Karpas-422 (cell line): ENCODE measurements at regions not wholly inside any gene's neighbourhood (a gene's known extent, or its start where the extent isn't known, plus 50 kb on each side); places are given as distances from the start of the nearest gene placed in this dataset.

Source experiments
- DNase-seq: peaks from one replicate; pipeline ENCODE4 v3.0.0-alpha.2; 2015
- H2AFZ ChIP-seq: fragments of 200-600 bp; sonication (generic); 2 replicates; pipeline ENCODE4 v1.6.1; 2014; ENCODE audit warnings: antibody characterized with exemption, low read length, mixed read lengths
- H3K27ac ChIP-seq: fragments of 200-600 bp; sonication (generic); 2 replicates; pipeline ENCODE4 v1.5.1; 2014; ENCODE audit warnings: mild to moderate bottlenecking, low read length, moderate library complexity
- H3K27me3 ChIP-seq: fragments of 200-600 bp; sonication (generic); 2 replicates; pipeline ENCODE4 v1.6.1; 2014; ENCODE audit warnings: low read length, mixed read lengths
- H3K36me3 ChIP-seq: fragments of 200-600 bp; sonication (generic); 2 replicates; pipeline ENCODE4 v1.6.1; 2014; ENCODE audit warnings: low read length, mixed read lengths; ENCODE audit not compliant: insufficient read depth
- H3K4me1 ChIP-seq: fragments of 200-600 bp; sonication (generic); 2 replicates; pipeline ENCODE4 v1.6.1; 2014; ENCODE audit warnings: mild to moderate bottlenecking, low read length, mixed read lengths
- H3K4me2 ChIP-seq: fragments of 200-600 bp; sonication (generic); 2 replicates; pipeline ENCODE4 v1.6.1; 2014; ENCODE audit warnings: low read length, low read depth, mild to moderate bottlenecking; ENCODE audit not compliant: poor library complexity, severe bottlenecking
- H3K4me3 ChIP-seq: fragments of 200-600 bp; sonication (generic); 2 replicates; pipeline ENCODE4 v1.5.1; 2014; ENCODE audit warnings: mild to moderate bottlenecking, antibody characterized with exemption, low read length, mixed read lengths
- H3K79me2 ChIP-seq: fragments of 200-600 bp; sonication (generic); 2 replicates; pipeline ENCODE4 v1.6.1; 2014; ENCODE audit warnings: mild to moderate bottlenecking, low read length, mixed read lengths
- H3K9ac ChIP-seq: fragments of 200-600 bp; sonication (generic); 2 replicates; pipeline ENCODE4 v1.6.0; 2014; ENCODE audit warnings: low read length
- H3K9me2 ChIP-seq: fragments of 200-600 bp; sonication (generic), shearing (Covaris generic); replicated peaks from 2 replicates; pipeline ENCODE4 v1.6.0; 2014; ENCODE audit warnings: mild to moderate bottlenecking, low read length, moderate library complexity; ENCODE audit not compliant: insufficient read depth
- H3K9me3 ChIP-seq: fragments of 300-700, 200-600 bp; sonication (generic); 2 replicates; pipeline ENCODE4 v1.6.1; 2014; ENCODE audit warnings: low read length, mixed read lengths
- H4K20me1 ChIP-seq: fragments of 200-600 bp; sonication (generic); 2 replicates; pipeline ENCODE4 v1.6.1; 2014; ENCODE audit warnings: mild to moderate bottlenecking, antibody characterized with exemption, low read length, low read depth; ENCODE audit not compliant: insufficient read depth

DNA sequence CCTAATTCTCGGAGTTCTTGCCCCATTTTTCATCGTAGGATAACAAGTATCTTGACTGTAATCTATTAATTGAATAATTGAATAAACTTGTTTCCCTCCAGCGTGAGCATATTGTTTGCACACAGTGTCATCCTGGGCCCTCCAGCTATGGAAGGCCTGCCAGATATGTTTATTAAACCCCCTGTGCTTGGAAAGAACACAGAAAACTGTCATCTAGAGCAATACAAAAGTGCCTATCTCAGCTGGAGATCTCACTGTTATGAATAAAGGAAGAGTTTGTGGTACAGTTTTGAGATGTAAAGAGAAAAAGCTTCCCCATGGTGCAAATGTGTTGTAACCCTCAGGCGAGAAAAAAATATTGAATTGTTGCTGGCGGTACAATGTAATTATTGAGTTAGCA is 405.9 kb downstream of the SOX2 start:
- Histone ChIP-seq H3K9ac (no peak overlapping the region), H3K4me2 (no peak overlapping the region), H4K20me1 (no peaks in the 10 kb centered on the region), H2AFZ (no peak overlapping the region), H3K36me3 (no peaks in the 10 kb centered on the region), H3K27ac (no peak overlapping the region), H3K4me1 (no peaks in the 10 kb centered on the region), H3K4me3 (no peak overlapping the region), H3K27me3 (no peaks in the 10 kb centered on the region), H3K79me2 (no peaks in the 10 kb centered on the region), H3K9me3 (no peaks in the 10 kb centered on the region), H3K9me2 (no peaks in the 10 kb centered on the region)
- DNase-seq = no peak

DNA sequence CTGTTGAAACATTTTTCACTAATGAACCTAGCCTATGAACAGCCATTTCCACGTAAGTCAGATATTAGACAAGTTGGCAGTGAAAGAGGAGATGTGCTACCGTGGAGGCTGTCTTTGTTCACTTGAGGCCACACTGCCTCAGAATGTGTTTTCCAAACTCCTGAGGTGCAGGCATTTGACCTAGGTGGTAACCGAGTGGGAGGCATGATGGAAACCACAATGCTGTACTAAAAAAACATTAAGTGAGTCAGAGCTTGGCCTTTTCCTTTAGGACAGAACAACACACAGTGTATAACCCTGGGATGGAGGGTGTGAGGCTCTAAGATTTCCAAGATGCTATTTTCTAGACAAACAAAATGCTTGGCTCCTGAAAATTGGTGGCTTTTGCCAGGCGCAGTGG is 406.3 kb downstream of the SOX2 start:
- H3K36me3 ChIP-seq = no peaks in the 10 kb centered on the region
- no peaks in the 10 kb centered on the region for H3K79me2 ChIP-seq
- H3K27ac ChIP-seq = no peak overlapping the region

DNA sequence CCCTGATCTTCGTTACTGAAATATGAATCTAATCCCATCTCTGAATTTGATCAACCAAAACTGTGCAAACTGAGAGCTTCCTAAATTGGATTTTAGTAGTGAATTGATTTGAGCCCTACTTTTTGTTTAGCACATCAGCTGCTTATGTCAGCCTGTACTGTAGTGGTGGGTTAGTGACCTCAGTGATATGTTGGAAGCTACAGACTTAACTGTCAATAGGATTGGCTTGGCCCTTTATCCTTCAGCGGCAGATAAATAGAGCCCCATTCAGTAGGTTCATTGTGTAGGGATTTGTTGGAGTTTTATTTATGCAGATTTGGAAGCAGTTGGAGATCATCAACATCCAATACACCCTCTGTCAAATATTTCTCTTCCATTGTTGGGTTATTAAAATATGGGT is 409.7 kb downstream of the SOX2 start:
- Histone ChIP-seq H3K27ac (no peak overlapping the region), H3K9me3 (no peaks in the 10 kb centered on the region), H3K27me3 (no peaks in the 10 kb centered on the region), H4K20me1 (no peaks in the 10 kb centered on the region), H3K4me3 (no peak overlapping the region), H3K4me1 (no peaks in the 10 kb centered on the region), H2AFZ (no peak overlapping the region), H3K4me2 (no peak overlapping the region), H3K36me3 (no peaks in the 10 kb centered on the region), H3K9me2 (no peaks in the 10 kb centered on the region), H3K9ac (no peak overlapping the region), H3K79me2 (no peaks in the 10 kb centered on the region)
- DNase-seq = no peak

More for the DNA sequence above, 406.3 kb downstream of the SOX2 start:
- Histone ChIP-seq H3K9me3 (no peaks in the 10 kb centered on the region), H3K27me3 (no peaks in the 10 kb centered on the region), H3K4me2 (no peak overlapping the region), H3K9ac (no peak overlapping the region), H2AFZ (no peak overlapping the region), H3K4me1 (no peaks in the 10 kb centered on the region), H4K20me1 (no peaks in the 10 kb centered on the region), H3K9me2 (no peaks in the 10 kb centered on the region), H3K4me3 (no peak overlapping the region)
- DNase-seq = no peak

DNA sequence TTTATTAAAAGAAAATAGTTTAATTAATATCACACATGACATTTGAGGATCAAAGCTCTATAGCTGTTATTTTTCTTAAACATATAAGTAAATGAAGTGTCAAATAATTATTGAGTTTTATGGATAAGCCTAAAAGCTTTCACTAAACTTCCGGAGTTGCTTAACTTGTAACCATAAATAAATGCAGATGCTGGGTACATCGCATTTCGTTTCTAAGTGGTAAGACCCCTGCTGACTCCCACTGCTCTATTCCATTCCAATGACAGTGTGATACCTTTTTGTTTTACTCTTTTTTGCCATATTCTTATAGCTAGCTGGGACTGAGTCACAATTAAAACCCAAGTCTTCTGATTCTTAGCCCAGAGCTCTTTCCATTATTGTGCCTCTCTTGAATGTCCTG is 411.1 kb downstream of the SOX2 start:
- Histone ChIP-seq H3K27me3 (no peaks in the 10 kb centered on the region), H3K79me2 (no peaks in the 10 kb centered on the region), H3K36me3 (no peaks in the 10 kb centered on the region), H3K27ac (no peak overlapping the region), H3K9ac (no peak overlapping the region), H4K20me1 (no peaks in the 10 kb centered on the region), H3K4me1 (no peaks in the 10 kb centered on the region; the same call in 1 of the 2 replicates), H2AFZ (no peak overlapping the region), H3K9me3 (no peaks in the 10 kb centered on the region), H3K4me2 (no peak overlapping the region), H3K9me2 (no peaks in the 10 kb centered on the region), H3K4me3 (no peak overlapping the region)
- no peak for DNase-seq

DNA sequence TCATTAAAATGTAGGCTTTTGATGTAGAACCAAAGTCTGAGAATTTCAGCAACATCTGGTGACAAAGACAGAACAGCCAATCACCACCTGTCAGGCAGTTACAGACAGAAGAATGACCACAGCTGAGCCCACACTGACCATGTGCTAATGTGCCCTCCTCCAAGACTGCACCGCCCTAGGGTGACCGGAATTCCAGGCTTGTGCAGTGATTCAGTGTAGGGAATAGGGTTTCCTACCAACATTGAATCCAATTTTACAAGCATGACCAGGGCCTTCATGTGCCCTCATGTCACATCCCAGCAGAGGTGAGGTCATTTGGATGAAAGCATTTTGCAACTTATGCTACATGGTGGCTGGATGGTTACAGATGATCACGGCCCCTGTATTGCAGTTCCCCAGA is 412.5 kb downstream of the SOX2 start:
- H3K4me1 ChIP-seq = no peaks in the 10 kb centered on the region; the same call in 1 of the 2 replicates
- no peak overlapping the region for H2AFZ ChIP-seq
- no peaks in the 10 kb centered on the region for H4K20me1 ChIP-seq
- H3K9me2 ChIP-seq = no peaks in the 10 kb centered on the region
- H3K4me2 ChIP-seq = no peak overlapping the region
- H3K27ac ChIP-seq = no peak overlapping the region
- H3K4me3 ChIP-seq = no peak overlapping the region
- no peaks in the 10 kb centered on the region for H3K27me3 ChIP-seq
- H3K79me2 ChIP-seq = no peaks in the 10 kb centered on the region
- H3K36me3 ChIP-seq = no peaks in the 10 kb centered on the region
- H3K9ac ChIP-seq = no peak overlapping the region
- no peak for DNase-seq
- H3K9me3 ChIP-seq = no peaks in the 10 kb centered on the region

DNA sequence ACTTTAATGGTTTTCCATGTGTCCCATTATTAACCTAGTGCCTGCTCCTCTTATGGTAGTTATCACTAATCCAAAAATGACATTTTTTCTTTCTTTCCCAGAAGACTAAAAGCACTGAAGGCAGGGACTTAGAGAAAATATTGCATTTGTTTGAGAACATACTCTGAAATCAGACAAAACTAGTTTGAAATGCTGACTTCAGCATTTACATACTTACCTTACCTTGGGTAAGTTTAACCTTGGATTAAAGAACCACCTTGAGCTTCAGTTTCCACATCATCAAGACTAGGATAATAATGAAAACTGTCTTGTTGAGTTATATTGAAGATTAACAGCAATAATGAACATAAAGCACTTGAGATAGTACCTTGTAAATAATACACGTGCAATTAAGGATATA is 413.0 kb downstream of the SOX2 start:
- H4K20me1 ChIP-seq = no peaks in the 10 kb centered on the region
- H3K4me3 ChIP-seq = no peak overlapping the region
- H3K4me1 ChIP-seq = no peaks in the 10 kb centered on the region; the same call in 1 of the 2 replicates
- no peaks in the 10 kb centered on the region for H3K36me3 ChIP-seq
- H2AFZ ChIP-seq = no peak overlapping the region
- no peaks in the 10 kb centered on the region for H3K27me3 ChIP-seq
- DNase-seq = no peak
- H3K27ac ChIP-seq = no peak overlapping the region
- no peaks in the 10 kb centered on the region for H3K9me2 ChIP-seq
- no peak overlapping the region for H3K4me2 ChIP-seq
- no peak overlapping the region for H3K9ac ChIP-seq
- H3K9me3 ChIP-seq = no peaks in the 10 kb centered on the region
- H3K79me2 ChIP-seq = no peaks in the 10 kb centered on the region

DNA sequence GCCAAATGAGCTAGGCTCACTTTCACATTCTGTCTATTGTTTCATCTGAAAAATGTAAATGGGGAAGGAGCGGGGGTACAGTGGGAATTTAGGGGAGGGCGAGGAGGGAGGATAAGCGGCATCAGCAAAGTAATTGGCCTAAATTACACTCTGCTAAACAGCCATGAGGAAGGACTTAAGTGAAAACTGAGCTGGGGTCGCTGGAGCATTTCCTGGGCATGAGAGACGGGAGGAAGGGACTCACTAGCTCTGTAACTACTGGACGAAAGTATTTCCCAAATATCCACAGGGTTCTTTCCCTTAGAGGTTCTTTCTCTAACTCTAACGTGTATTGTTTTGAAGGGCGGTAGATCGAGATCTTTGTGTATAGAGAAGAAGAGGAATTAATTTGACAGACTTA is 418.0 kb downstream of the SOX2 start:
- H3K4me1 ChIP-seq = peaks cover 6% of the 10 kb centered on the region
- H3K27me3 ChIP-seq = no peaks in the 10 kb centered on the region
- H3K36me3 ChIP-seq = no peaks in the 10 kb centered on the region
- H3K4me2 ChIP-seq = no peak overlapping the region
- H3K79me2 ChIP-seq = no peaks in the 10 kb centered on the region
- H3K4me3 ChIP-seq = no peak overlapping the region
- no peaks in the 10 kb centered on the region for H4K20me1 ChIP-seq
- H3K27ac ChIP-seq = no peak overlapping the region
- H3K9me3 ChIP-seq = no peaks in the 10 kb centered on the region
- H3K9me2 ChIP-seq = no peaks in the 10 kb centered on the region
- H3K9ac ChIP-seq = no peak overlapping the region
- no peak overlapping the region for H2AFZ ChIP-seq
- DNase-seq = no peak

DNA sequence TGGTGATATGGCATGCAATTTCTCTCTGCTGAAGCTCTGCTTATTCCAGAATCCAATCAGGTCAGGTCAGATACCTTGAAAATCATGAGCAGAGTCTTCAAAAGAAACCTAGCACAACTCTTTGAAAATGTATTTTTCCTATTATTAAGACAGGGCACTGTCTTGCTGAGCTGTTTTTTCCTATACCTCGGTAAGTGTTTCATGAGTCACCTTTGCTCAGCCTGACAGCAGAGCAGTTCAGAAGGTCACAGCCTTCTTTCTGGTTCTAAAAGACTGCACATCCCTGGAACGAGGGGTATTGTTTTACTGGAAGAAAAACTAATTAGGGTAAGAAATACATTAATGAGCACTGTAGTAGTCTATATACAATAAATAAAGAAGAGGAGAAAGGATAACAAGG is 422.0 kb downstream of the SOX2 start:
- DNase-seq = no peak
- Histone ChIP-seq H3K36me3 (no peaks in the 10 kb centered on the region), H3K9me2 (no peaks in the 10 kb centered on the region), H3K9ac (no peak overlapping the region), H3K27ac (no peak overlapping the region), H4K20me1 (no peaks in the 10 kb centered on the region), H2AFZ (no peak overlapping the region), H3K9me3 (no peaks in the 10 kb centered on the region), H3K4me1 (peaks cover 6% of the 10 kb centered on the region), H3K79me2 (no peaks in the 10 kb centered on the region), H3K4me3 (no peak overlapping the region), H3K4me2 (no peak overlapping the region), H3K27me3 (no peaks in the 10 kb centered on the region)

DNA sequence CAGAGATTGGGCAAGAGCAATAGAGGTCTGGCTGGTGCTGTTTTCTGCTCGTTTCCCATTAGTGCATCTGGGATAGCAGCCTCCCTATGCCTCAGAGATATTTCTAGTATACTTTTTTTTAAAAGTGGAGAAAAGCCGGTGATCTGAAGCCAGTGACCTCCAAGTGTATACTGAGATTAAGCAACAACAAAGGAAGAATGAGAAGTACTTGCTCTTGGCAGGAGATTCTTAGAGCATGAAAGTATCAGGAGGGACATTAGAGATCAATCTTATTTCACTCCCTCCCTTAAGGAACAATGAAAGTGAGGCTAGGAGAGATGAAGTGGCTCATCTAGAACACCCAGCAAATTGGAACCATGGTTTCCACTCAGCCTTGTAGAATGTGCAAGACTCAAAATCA is 423.3 kb downstream of the SOX2 start:
- Histone ChIP-seq H3K9me2 (no peaks in the 10 kb centered on the region), H3K4me3 (no peak overlapping the region), H3K79me2 (no peaks in the 10 kb centered on the region), H3K4me1 (peaks cover 6% of the 10 kb centered on the region), H4K20me1 (no peaks in the 10 kb centered on the region), H2AFZ (no peak overlapping the region), H3K9me3 (no peaks in the 10 kb centered on the region), H3K4me2 (no peak overlapping the region), H3K27ac (no peak overlapping the region), H3K9ac (no peak overlapping the region), H3K36me3 (no peaks in the 10 kb centered on the region), H3K27me3 (no peaks in the 10 kb centered on the region)
- DNase-seq = no peak
